Natural killer cell (primary cell): ENCODE measurements at regions not wholly inside any gene's neighbourhood (a gene's known extent, or its start where the extent isn't known, plus 50 kb on each side); places are given as distances from the start of the nearest gene placed in this dataset.

ENCODE experiments used
- ATAC-seq, 3 donors: fragments of 150-1000 bp in 2 of 3; fragments of 200-7000 bp in 1 of 3; cut with Tn5 transposase; 1 replicate in 1 of 3; 2 replicates in 2 of 3; pipeline ENCODE4 v1.10.0; 2021; ENCODE audit warnings: mild to moderate bottlenecking in 2 of 3, moderate library complexity in 2 of 3
- DNase-seq, 2 donors: peaks; one replicate each; pipeline versions ENCODE4 v3.0.0 to v3.0.0-alpha.2; 2013 to 2021; ENCODE audit warnings: mixed read lengths in 1 of 2
- H3K27ac ChIP-seq: one replicate; pipeline ENCODE4 v1.5.1; 2013; ENCODE audit warnings: mild to moderate bottlenecking, low read length
- H3K27me3 ChIP-seq: one replicate; pipeline ENCODE4 v1.6.1; 2013; ENCODE audit warnings: low read length; ENCODE audit not compliant: control insufficient read depth, insufficient read depth
- H3K36me3 ChIP-seq: one replicate; pipeline ENCODE4 v1.6.1; 2013; ENCODE audit warnings: low read length; ENCODE audit not compliant: control insufficient read depth, insufficient read depth
- H3K4me1 ChIP-seq: one replicate; pipeline ENCODE4 v1.6.1; 2013; ENCODE audit warnings: low read length; ENCODE audit not compliant: control insufficient read depth, insufficient read depth
- H3K4me3 ChIP-seq: one replicate; pipeline ENCODE4 v1.5.1; 2013; ENCODE audit warnings: low read length
- H3K9me3 ChIP-seq: one replicate; pipeline ENCODE4 v1.6.1; 2013; ENCODE audit warnings: low read length; ENCODE audit not compliant: control insufficient read depth, insufficient read depth
- H3K27ac Mint-ChIP-seq, 2 donors: one replicate each; pipeline ENCODE4 v1.8.0; 2022; ENCODE audit warnings: mild to moderate bottlenecking in 2 of 2, mixed read lengths in 2 of 2, moderate library complexity in 1 of 2
- H3K27me3 Mint-ChIP-seq, 2 donors: one replicate each; pipeline ENCODE4 v1.8.0; 2022; ENCODE audit warnings: low read depth in 2 of 2, mixed read lengths in 2 of 2
- H3K36me3 Mint-ChIP-seq: one replicate; pipeline ENCODE4 v1.8.0; 2022; ENCODE audit warnings: mixed read lengths
- H3K4me1 Mint-ChIP-seq, 2 donors: one replicate each; pipeline ENCODE4 v1.8.0; 2022; ENCODE audit warnings: mixed read lengths in 2 of 2
- H3K4me3 Mint-ChIP-seq: one replicate; pipeline ENCODE4 v1.8.0; 2022; ENCODE audit warnings: mild to moderate bottlenecking, moderate library complexity, mixed read lengths
- H3K9me3 Mint-ChIP-seq, 2 donors: one replicate each; pipeline ENCODE4 v1.8.0; 2022; ENCODE audit warnings: mixed read lengths in 2 of 2
- CTCF ChIP-seq: fragments of 200-600 bp; IDR thresholded peaks from one replicate; pipeline ENCODE4 v1.8.0; 2022; ENCODE audit warnings: antibody characterized with exemption
- WGBS: methylation state at CpG from one replicate; pipeline ENCODE4 v1.1.7; 2013; ENCODE audit warnings: missing lambda C conversion rate; ENCODE audit not compliant: insufficient coverage; 5-methylcytosine and 5-hydroxymethylcytosine counted together
- intact Hi-C: fragments of 100-400 bp; cut with micrococcal nuclease; formaldehyde crosslinking; loops from one replicate; pipeline ENCODE4 v1.14.2; 2022

GRCh38 chr12:115451151-115451779 is 767.3 kb upstream of the TBX3 start:
- Mint-ChIP-seq H3K9me3 (peaks cover 3 to 5% of the 10 kb centered on the region in 2 donors), H3K27ac (no peak overlapping the region), H3K27me3 (peaks cover 17 to 26% of the 10 kb centered on the region in 2 donors), H3K4me1 (peaks cover 0 to 8% of the 10 kb centered on the region in 2 donors), H3K36me3 (no peaks in the 10 kb centered on the region), H3K4me3 (no peak overlapping the region)
- 53% methylated on average over 10 of the region's 12 CpGs for WGBS
- no peak for TF ChIP-seq CTCF
- DNase-seq (no peak), ATAC-seq (no peak)
- no peak overlapping the region for H3K4me3 ChIP-seq
- no peaks in the 10 kb centered on the region for H3K36me3 ChIP-seq
- H3K27ac ChIP-seq, result no peak overlapping the region
- no peaks in the 10 kb centered on the region for H3K27me3 ChIP-seq
- intact Hi-C loops, result no loop called here
- H3K4me1 ChIP-seq, result no peaks in the 10 kb centered on the region
- no peaks in the 10 kb centered on the region for H3K9me3 ChIP-seq

GRCh38 chr12:115450710-115451109 is 766.7 kb upstream of the TBX3 start:
- H3K36me3 ChIP-seq, result no peaks in the 10 kb centered on the region
- H3K27me3 ChIP-seq, result no peaks in the 10 kb centered on the region
- TF ChIP-seq CTCF, result no peak
- H3K36me3 Mint-ChIP-seq, result no peaks in the 10 kb centered on the region
- H3K27me3 Mint-ChIP-seq, result peaks cover 17 to 26% of the 10 kb centered on the region in 2 donors
- H3K4me3 Mint-ChIP-seq, result no peak overlapping the region
- peaks cover 0 to 8% of the 10 kb centered on the region in 2 donors for H3K4me1 Mint-ChIP-seq
- ATAC-seq, result no peak
- intact Hi-C loops, result no loop called here
- H3K9me3 ChIP-seq, result no peaks in the 10 kb centered on the region
- no peak overlapping the region for H3K27ac Mint-ChIP-seq
- DNase-seq, result no peak
- no peaks in the 10 kb centered on the region for H3K4me1 ChIP-seq
- 90% methylated on average over 8 of the region's 8 CpGs for WGBS
- no peak overlapping the region for H3K4me3 ChIP-seq
- peaks cover 3 to 5% of the 10 kb centered on the region in 2 donors for H3K9me3 Mint-ChIP-seq
- no peak overlapping the region for H3K27ac ChIP-seq

- no peak for TF ChIP-seq CTCF
- peaks cover 0 to 8% of the 10 kb centered on the region in 2 donors for H3K4me1 Mint-ChIP-seq
Observed at GRCh38 chr12:115450017-115450416, 766.0 kb upstream of the TBX3 start.

GRCh38 chr12:115449526-115449925 is 765.6 kb upstream of the TBX3 start:
- TF ChIP-seq CTCF, result no peak
- no peak overlapping the region for H3K4me3 ChIP-seq
- intact Hi-C loops, result no loop called here
- no peak for ATAC-seq
- Mint-ChIP-seq H3K9me3 (peaks cover 3 to 5% of the 10 kb centered on the region in 2 donors), H3K4me1 (peaks cover 0 to 8% of the 10 kb centered on the region in 2 donors), H3K27me3 (peaks cover 17 to 26% of the 10 kb centered on the region in 2 donors), H3K4me3 (no peak overlapping the region), H3K27ac (no peak overlapping the region), H3K36me3 (no peaks in the 10 kb centered on the region)
- H3K36me3 ChIP-seq, result no peaks in the 10 kb centered on the region
- no peaks in the 10 kb centered on the region for H3K9me3 ChIP-seq
- H3K27ac ChIP-seq, result no peak overlapping the region
- no peak for DNase-seq
- no peaks in the 10 kb centered on the region for H3K4me1 ChIP-seq
- WGBS, result 67% methylated on average over 5 of the region's 5 CpGs
- no peaks in the 10 kb centered on the region for H3K27me3 ChIP-seq

More at GRCh38 chr12:115450017-115450416, 766.0 kb upstream of the TBX3 start:
- Mint-ChIP-seq H3K27ac (no peak overlapping the region), H3K27me3 (peaks cover 17 to 26% of the 10 kb centered on the region in 2 donors), H3K4me3 (no peak overlapping the region), H3K9me3 (peaks cover 3 to 5% of the 10 kb centered on the region in 2 donors), H3K36me3 (no peaks in the 10 kb centered on the region)
- ATAC-seq (no peak), DNase-seq (no peak)
- Histone ChIP-seq H3K27me3 (no peaks in the 10 kb centered on the region), H3K27ac (no peak overlapping the region), H3K4me1 (no peaks in the 10 kb centered on the region), H3K9me3 (no peaks in the 10 kb centered on the region), H3K36me3 (no peaks in the 10 kb centered on the region), H3K4me3 (no peak overlapping the region)
- intact Hi-C loops, result no loop called here
- 85% methylated on average over 3 of the region's 3 CpGs for WGBS
